WI38 (cell line): ENCODE measurements at regions not wholly inside any gene's neighbourhood (a gene's known extent, or its start where the extent isn't known, plus 50 kb on each side); places are given as distances from the start of the nearest gene placed in this dataset.

Source experiments
- H3K4me3 ChIP-seq: 2 replicates; pipeline ENCODE4 v1.5.1; 2011; ENCODE audit warnings: low read depth, mild to moderate bottlenecking, control low read depth, low read length
- TF ChIP-seq, protein P1 (sequence below): IDR thresholded peaks from 2 replicates; pipeline ENCODE4 v1.5.1; 2012; ENCODE audit warnings: low read depth, mild to moderate bottlenecking, control low read depth, low read length

DNA sequence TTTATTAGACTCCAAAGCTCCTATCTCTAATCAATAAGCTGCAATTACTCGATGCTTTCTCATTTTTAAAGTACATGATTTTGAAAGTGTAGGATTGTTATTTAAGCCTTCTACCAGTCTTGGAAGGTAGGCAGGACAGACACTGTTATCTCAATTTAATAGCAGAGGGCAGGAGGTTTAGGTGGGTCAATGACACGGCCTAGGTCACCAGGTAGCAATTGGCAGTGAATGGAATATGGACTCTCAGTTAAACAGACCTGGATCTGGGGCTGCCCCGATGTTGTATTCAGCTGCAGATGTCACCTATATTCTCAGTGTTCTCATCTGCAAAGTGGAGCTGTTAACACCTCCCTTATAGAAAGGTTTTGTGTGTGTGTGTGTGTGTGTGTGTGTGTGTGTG, 124.4 kb upstream of the ANKFN1 start:
- no peak overlapping the region for H3K4me3 ChIP-seq
- TF ChIP-seq, protein P1, sequence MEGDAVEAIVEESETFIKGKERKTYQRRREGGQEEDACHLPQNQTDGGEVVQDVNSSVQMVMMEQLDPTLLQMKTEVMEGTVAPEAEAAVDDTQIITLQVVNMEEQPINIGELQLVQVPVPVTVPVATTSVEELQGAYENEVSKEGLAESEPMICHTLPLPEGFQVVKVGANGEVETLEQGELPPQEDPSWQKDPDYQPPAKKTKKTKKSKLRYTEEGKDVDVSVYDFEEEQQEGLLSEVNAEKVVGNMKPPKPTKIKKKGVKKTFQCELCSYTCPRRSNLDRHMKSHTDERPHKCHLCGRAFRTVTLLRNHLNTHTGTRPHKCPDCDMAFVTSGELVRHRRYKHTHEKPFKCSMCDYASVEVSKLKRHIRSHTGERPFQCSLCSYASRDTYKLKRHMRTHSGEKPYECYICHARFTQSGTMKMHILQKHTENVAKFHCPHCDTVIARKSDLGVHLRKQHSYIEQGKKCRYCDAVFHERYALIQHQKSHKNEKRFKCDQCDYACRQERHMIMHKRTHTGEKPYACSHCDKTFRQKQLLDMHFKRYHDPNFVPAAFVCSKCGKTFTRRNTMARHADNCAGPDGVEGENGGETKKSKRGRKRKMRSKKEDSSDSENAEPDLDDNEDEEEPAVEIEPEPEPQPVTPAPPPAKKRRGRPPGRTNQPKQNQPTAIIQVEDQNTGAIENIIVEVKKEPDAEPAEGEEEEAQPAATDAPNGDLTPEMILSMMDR, result no peak

- TF ChIP-seq, protein P1, result no peak
- no peak overlapping the region for H3K4me3 ChIP-seq
Measured at GRCh38 chr17:56030009-56030624, 123.2 kb upstream of the ANKFN1 start.

- H3K4me3 ChIP-seq, result no peak overlapping the region
- TF ChIP-seq, protein P1, result no peak
Measured at GRCh38 chr17:56031636-56032035, 121.6 kb upstream of the ANKFN1 start.

DNA sequence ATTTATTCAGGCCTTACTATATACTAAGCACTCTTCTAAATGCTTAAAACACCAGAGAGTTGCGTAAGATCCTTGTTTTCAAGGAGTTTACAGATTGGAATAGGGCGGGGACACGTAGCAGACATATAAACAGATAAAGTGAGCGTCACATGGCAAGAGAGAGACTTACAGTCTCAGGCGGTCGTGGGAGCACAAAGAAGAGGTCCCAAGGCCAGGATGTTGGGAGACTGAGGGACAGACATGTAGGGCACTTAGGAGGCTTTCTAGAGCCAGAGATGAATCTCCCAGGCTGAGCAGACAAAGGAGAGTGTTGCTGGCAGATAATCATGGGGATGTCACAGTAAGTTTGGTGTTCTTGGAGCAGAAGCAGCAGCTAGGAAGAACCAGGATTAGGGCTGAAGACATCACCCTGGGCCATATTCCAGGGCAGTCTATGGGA, 119.1 kb upstream of the ANKFN1 start:
- H3K4me3 ChIP-seq, result no peak overlapping the region
- TF ChIP-seq, protein P1, result no peak

DNA sequence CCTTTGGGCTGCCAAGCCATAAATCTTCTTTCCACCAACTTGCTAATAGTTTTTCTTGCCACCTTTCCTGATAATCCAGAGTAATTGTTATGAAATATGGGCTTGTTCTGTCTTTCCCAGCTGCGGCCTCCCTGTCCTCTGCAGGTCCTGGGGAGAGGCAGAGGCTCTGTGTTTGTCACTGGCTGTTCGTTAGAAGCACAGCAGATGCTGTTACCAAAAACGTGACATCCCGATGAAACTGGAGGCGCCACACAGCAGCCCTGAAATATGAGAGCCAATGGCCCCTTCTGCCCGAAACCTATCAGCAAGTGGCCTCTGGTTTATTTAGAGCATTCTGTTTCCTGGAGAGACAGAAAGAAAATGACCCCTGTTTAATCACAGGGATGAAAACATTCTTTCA, 115.1 kb upstream of the ANKFN1 start:
- TF ChIP-seq, protein P1, result no peak
- H3K4me3 ChIP-seq, result no peak overlapping the region

GRCh38 chr17:56045872-56046271, 107.4 kb upstream of the ANKFN1 start:
- TF ChIP-seq, protein P1, result no peak
- H3K4me3 ChIP-seq, result no peak overlapping the region

DNA sequence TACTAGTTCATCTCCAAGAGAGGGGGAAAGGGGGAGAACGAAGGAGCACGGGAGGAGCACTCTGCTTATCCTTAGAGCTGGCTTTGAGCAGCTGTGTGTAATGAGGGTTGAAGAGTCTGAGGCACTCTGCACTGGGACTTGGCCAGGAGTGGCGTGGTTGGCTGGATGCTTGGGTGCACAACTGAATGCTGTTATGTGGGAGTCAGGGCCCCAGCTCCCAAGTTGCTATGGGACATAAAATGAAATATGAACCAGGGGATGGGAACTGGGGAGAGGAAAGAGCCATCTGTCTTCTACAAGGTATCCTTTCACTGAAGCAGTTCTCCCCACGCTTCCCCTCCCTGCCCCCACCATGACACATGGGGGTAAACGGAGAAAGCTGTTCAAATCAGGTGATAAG, 105.9 kb upstream of the ANKFN1 start:
- H3K4me3 ChIP-seq, result no peak overlapping the region
- TF ChIP-seq, protein P1, result no peak
